GM23338 (cell line): ENCODE measurements at regions not wholly inside any gene's neighbourhood (a gene's known extent, or its start where the extent isn't known, plus 50 kb on each side); places are given as distances from the start of the nearest gene placed in this dataset.
"Not testable (repeated sequence)": the region's sequence is repeated elsewhere in the genome, so short reads cannot be mapped to it uniquely, and the experiment has no call there.

Experiments used
- CREB1 ChIP-seq: fragments of 250-450 bp; sonication (Bioruptor Pico); IDR thresholded peaks from 2 replicates; pipeline ENCODE4 v1.5.0; 2020; ENCODE audit warnings: low read depth, mild to moderate bottlenecking, moderate library complexity
- EZH2 ChIP-seq: fragments of 200-600 bp; sonication (generic); IDR thresholded peaks from one replicate; pipeline ENCODE4 v1.8.0; 2017; ENCODE audit warnings: antibody characterized with exemption, mild to moderate bottlenecking, low read depth; ENCODE audit not compliant: unreplicated experiment
- EZH2phosphoT487 ChIP-seq: fragments of 200-600 bp; sonication (generic); IDR thresholded peaks from one replicate; pipeline ENCODE4 v1.8.1; 2018; ENCODE audit warnings: antibody characterized with exemption; ENCODE audit not compliant: unreplicated experiment
- JUNB ChIP-seq: IDR thresholded peaks from one replicate; pipeline ENCODE4 v1.6.1; 2016; ENCODE audit warnings: antibody characterized with exemption; ENCODE audit not compliant: unreplicated experiment
- NANOG ChIP-seq: IDR thresholded peaks from 2 replicates; pipeline ENCODE4 v1.6.1; 2016; ENCODE audit warnings: antibody characterized with exemption, borderline replicate concordance
- POLR2AphosphoS5 ChIP-seq: IDR thresholded peaks from 2 replicates; pipeline ENCODE4 v1.6.1; 2016; ENCODE audit warnings: antibody characterized with exemption, low read depth
- TF ChIP-seq, protein P1 (sequence below), 2 experiments: fragments of 200-600 bp in 1 of 2; sonication (generic) in 1 of 2; conservative IDR thresholded peaks; 2 replicates each; pipeline versions ENCODE4 v1.5.1 to v1.6.1; 2016 to 2017; ENCODE audit warnings: antibody characterized with exemption in 2 of 2, low read depth in 2 of 2, mild to moderate bottlenecking in 2 of 2, moderate library complexity in 1 of 2
- TF ChIP-seq, protein P2 (sequence below): IDR thresholded peaks from one replicate; pipeline ENCODE4 v1.6.1; 2018; ENCODE audit warnings: antibody characterized with exemption; ENCODE audit not compliant: unreplicated experiment

DNA sequence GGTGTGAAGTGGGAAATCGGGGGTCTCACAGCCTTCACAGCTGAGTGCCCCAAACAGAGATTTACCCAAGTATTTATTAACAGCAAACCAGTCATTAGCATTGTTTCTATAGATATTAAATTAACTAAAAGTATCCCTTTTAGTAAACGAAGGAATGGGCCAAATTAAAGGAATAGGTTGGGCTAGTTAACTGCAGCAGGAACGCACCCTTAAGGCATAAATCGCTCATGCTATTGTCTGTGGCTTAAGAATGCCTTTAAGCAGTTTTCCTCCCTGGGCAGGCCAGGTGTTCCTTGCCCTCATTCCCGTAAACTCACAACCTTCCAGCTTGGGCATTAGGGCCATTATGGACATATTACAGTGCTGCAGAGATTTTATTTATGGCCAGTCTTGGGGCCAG is 167.5 kb upstream of the PIK3R1 start:
- TF ChIP-seq, protein P1, sequence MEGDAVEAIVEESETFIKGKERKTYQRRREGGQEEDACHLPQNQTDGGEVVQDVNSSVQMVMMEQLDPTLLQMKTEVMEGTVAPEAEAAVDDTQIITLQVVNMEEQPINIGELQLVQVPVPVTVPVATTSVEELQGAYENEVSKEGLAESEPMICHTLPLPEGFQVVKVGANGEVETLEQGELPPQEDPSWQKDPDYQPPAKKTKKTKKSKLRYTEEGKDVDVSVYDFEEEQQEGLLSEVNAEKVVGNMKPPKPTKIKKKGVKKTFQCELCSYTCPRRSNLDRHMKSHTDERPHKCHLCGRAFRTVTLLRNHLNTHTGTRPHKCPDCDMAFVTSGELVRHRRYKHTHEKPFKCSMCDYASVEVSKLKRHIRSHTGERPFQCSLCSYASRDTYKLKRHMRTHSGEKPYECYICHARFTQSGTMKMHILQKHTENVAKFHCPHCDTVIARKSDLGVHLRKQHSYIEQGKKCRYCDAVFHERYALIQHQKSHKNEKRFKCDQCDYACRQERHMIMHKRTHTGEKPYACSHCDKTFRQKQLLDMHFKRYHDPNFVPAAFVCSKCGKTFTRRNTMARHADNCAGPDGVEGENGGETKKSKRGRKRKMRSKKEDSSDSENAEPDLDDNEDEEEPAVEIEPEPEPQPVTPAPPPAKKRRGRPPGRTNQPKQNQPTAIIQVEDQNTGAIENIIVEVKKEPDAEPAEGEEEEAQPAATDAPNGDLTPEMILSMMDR (conservative IDR thresholded peaks at IDR 0.05; ENCODE audit: low read depth in 2 of 2) = not testable (repeated sequence)
- TF ChIP-seq EZH2; NANOG; CREB1 (CRISPR knock-in tag); JUNB; EZH2phosphoT487; POLR2AphosphoS5: not testable (repeated sequence)
- TF ChIP-seq, protein P2, sequence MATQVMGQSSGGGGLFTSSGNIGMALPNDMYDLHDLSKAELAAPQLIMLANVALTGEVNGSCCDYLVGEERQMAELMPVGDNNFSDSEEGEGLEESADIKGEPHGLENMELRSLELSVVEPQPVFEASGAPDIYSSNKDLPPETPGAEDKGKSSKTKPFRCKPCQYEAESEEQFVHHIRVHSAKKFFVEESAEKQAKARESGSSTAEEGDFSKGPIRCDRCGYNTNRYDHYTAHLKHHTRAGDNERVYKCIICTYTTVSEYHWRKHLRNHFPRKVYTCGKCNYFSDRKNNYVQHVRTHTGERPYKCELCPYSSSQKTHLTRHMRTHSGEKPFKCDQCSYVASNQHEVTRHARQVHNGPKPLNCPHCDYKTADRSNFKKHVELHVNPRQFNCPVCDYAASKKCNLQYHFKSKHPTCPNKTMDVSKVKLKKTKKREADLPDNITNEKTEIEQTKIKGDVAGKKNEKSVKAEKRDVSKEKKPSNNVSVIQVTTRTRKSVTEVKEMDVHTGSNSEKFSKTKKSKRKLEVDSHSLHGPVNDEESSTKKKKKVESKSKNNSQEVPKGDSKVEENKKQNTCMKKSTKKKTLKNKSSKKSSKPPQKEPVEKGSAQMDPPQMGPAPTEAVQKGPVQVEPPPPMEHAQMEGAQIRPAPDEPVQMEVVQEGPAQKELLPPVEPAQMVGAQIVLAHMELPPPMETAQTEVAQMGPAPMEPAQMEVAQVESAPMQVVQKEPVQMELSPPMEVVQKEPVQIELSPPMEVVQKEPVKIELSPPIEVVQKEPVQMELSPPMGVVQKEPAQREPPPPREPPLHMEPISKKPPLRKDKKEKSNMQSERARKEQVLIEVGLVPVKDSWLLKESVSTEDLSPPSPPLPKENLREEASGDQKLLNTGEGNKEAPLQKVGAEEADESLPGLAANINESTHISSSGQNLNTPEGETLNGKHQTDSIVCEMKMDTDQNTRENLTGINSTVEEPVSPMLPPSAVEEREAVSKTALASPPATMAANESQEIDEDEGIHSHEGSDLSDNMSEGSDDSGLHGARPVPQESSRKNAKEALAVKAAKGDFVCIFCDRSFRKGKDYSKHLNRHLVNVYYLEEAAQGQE = not testable (repeated sequence)
